ENCODE measurements at regions not wholly inside any gene's neighbourhood (a gene's known extent, or its start where the extent isn't known, plus 50 kb on each side); places are given as distances from the start of the nearest gene placed in this dataset.

DNA sequence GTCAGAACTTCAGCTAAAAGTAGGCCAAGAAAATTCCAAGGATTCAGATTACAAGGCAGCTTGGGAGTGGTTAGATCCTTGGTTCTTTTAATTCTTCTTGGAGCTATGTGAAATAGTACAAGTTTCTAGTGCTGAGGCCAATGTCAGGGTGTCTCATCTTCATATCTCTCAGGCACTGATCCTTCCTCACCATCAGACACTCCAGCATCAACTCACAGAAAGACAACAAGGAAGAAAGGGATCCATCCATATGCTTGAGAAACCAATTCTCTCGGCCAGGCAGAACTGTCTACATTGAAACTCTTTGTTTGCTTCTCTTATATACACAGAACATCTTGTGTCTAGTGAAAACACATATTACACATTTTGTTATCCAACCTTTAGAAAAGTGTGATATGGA is 362.1 kb upstream of the CCNH start:
- H3K27ac ChIP-seq, result no peak overlapping the region
- TF ChIP-seq, protein P1, sequence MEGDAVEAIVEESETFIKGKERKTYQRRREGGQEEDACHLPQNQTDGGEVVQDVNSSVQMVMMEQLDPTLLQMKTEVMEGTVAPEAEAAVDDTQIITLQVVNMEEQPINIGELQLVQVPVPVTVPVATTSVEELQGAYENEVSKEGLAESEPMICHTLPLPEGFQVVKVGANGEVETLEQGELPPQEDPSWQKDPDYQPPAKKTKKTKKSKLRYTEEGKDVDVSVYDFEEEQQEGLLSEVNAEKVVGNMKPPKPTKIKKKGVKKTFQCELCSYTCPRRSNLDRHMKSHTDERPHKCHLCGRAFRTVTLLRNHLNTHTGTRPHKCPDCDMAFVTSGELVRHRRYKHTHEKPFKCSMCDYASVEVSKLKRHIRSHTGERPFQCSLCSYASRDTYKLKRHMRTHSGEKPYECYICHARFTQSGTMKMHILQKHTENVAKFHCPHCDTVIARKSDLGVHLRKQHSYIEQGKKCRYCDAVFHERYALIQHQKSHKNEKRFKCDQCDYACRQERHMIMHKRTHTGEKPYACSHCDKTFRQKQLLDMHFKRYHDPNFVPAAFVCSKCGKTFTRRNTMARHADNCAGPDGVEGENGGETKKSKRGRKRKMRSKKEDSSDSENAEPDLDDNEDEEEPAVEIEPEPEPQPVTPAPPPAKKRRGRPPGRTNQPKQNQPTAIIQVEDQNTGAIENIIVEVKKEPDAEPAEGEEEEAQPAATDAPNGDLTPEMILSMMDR (IDR thresholded peaks at IDR 0.05), result no peak
- intact Hi-C loops (cut with DNase I), result no loop called here
- no peaks in the 10 kb centered on the region for H3K27me3 ChIP-seq
- no peak for DNase-seq (ENCODE audit: low spot score in 2 of 2)
- no peaks in the 10 kb centered on the region for H3K36me3 ChIP-seq
- H3K4me1 ChIP-seq, result no peaks in the 10 kb centered on the region
- no peaks in the 10 kb centered on the region for H3K9me3 ChIP-seq
- H3K4me3 ChIP-seq, result no peak overlapping the region

DNA sequence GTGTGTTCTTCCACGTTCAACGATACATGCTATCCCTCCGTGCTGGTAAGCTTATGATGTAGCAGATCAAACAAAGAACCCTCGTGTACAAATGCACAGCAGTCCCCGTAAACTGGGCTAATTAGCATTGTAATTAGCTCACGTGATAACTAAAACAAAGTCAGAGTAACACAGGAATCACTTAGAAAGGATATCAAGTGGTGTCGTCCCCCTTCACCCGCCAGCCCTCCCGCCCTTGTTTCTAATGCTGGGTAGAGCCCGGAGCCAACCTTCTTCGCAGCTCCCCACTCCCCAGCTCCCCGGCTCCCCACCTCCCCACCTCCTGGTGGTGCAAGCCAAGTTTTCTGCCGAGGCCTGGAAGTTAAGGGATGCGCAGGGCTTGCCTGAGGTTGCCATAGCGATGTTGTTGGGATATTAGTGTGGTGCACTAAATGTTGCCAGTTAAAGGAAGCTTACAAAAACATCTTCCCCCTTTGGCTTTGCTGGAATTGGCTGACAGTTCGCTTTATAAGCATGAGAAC is 357.9 kb upstream of the CCNH start:
- TF ChIP-seq, protein P1 (IDR thresholded peaks at IDR 0.05), result no peak
- H3K4me3 ChIP-seq, result no peak overlapping the region
- no peak overlapping the region for H3K27ac ChIP-seq
- DNase-seq (ENCODE audit: low spot score in 2 of 2), result no peak
- intact Hi-C loops (cut with DNase I), result no loop called here
- H3K4me1 ChIP-seq, result no peaks in the 10 kb centered on the region
- H3K9me3 ChIP-seq, result no peaks in the 10 kb centered on the region
- H3K27me3 ChIP-seq, result no peaks in the 10 kb centered on the region
- H3K36me3 ChIP-seq, result no peaks in the 10 kb centered on the region

- no peak overlapping the region for H3K27ac ChIP-seq
- no peaks in the 10 kb centered on the region for H3K27me3 ChIP-seq
- no peak overlapping the region for H3K4me3 ChIP-seq
- no peaks in the 10 kb centered on the region for H3K9me3 ChIP-seq
- no peaks in the 10 kb centered on the region for H3K4me1 ChIP-seq
- no peaks in the 10 kb centered on the region for H3K36me3 ChIP-seq
- DNase-seq (ENCODE audit: low spot score in 2 of 2), result no peak
- intact Hi-C loops (cut with DNase I), result no loop called here
- TF ChIP-seq, protein P1 (IDR thresholded peaks at IDR 0.05), result no peak
These were observed 357.4 kb upstream of the CCNH start for GRCh38 chr5:87770016-87770570.

GRCh38 chr5:87769157-87769556 is 356.4 kb upstream of the CCNH start:
- no peaks in the 10 kb centered on the region for H3K4me1 ChIP-seq
- no peak overlapping the region for H3K4me3 ChIP-seq
- DNase-seq (ENCODE audit: low spot score in 2 of 2), result no peak
- no peaks in the 10 kb centered on the region for H3K36me3 ChIP-seq
- H3K27ac ChIP-seq, result no peak overlapping the region
- no peaks in the 10 kb centered on the region for H3K27me3 ChIP-seq
- no peaks in the 10 kb centered on the region for H3K9me3 ChIP-seq
- intact Hi-C loops (cut with DNase I), result no loop called here
- TF ChIP-seq, protein P1 (IDR thresholded peaks at IDR 0.05), result no peak

DNA sequence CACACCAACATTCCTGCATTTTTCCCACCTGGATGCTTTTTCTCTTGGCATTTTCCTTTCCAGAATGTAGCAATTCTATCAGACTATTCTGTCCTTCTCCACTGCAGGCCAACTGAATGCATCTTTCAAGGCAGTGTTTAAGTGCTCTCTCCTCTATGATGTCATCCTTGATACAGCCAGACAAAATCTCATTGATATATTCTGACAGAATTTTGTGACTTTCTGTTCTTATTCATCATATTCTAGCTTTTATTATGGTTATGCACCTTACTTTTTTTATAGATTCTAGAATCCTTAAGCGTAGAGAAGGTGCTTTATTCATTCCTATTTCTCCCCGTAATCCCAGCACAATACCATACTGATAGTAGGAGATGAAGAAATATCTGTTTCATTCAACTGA is 355.5 kb upstream of the CCNH start:
- DNase-seq (ENCODE audit: low spot score in 2 of 2), result no peak
- H3K36me3 ChIP-seq, result no peaks in the 10 kb centered on the region
- TF ChIP-seq, protein P1 (IDR thresholded peaks at IDR 0.05), result no peak
- H3K4me1 ChIP-seq, result no peaks in the 10 kb centered on the region
- no peak overlapping the region for H3K4me3 ChIP-seq
- no peak overlapping the region for H3K27ac ChIP-seq
- no peaks in the 10 kb centered on the region for H3K9me3 ChIP-seq
- no peaks in the 10 kb centered on the region for H3K27me3 ChIP-seq
- intact Hi-C loops (cut with DNase I), result no loop called here

DNA sequence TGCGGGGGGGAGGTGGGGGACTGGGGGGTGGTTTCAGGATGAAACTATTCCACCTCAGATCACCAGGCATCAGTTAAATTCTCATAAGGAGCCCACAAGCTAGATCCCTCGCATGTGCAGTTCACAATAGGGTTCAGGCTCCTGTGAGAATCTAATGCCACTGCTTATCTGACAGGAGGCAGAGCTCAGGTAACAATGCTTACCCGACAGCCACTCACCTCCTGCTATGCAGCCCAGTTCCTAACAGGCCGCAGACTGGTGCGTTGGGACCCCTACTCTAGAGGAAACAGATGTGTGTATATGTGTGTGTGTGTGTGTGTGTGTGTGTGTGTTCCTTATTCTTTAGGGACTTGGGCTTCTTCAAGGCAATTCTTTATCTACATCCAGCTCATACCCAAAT is 352.3 kb upstream of the CCNH start:
- H3K27me3 ChIP-seq, result no peaks in the 10 kb centered on the region
- no peaks in the 10 kb centered on the region for H3K4me1 ChIP-seq
- intact Hi-C loops (cut with DNase I), result no loop called here
- no peak for DNase-seq (ENCODE audit: low spot score in 2 of 2)
- no peaks in the 10 kb centered on the region for H3K9me3 ChIP-seq
- no peak overlapping the region for H3K27ac ChIP-seq
- no peaks in the 10 kb centered on the region for H3K36me3 ChIP-seq
- TF ChIP-seq, protein P1 (IDR thresholded peaks at IDR 0.05), result no peak
- H3K4me3 ChIP-seq, result no peak overlapping the region

All from ascending aorta (tissue), 2 donors.